OCI-LY1 (cell line): ENCODE measurements at regions not wholly inside any gene's neighbourhood (a gene's known extent, or its start where the extent isn't known, plus 50 kb on each side); places are given as distances from the start of the nearest gene placed in this dataset.

Experiments used
- EZH2 ChIP-seq: fragments of 200-600 bp; sonication (generic), shearing (Covaris generic); IDR thresholded peaks from 2 replicates; pipeline ENCODE4 v1.8.0; 2017; ENCODE audit warnings: borderline replicate concordance, mixed run types, mild to moderate bottlenecking, antibody characterized with exemption, low read length, moderate library complexity, mixed read lengths
- TF ChIP-seq, protein P1 (sequence below): fragments of 200-600 bp; sonication (generic), shearing (Covaris generic); IDR thresholded peaks from 2 replicates; pipeline ENCODE4 v1.5.1; 2017; ENCODE audit warnings: mild to moderate bottlenecking, antibody characterized with exemption, low read length, moderate library complexity, mixed read lengths

DNA sequence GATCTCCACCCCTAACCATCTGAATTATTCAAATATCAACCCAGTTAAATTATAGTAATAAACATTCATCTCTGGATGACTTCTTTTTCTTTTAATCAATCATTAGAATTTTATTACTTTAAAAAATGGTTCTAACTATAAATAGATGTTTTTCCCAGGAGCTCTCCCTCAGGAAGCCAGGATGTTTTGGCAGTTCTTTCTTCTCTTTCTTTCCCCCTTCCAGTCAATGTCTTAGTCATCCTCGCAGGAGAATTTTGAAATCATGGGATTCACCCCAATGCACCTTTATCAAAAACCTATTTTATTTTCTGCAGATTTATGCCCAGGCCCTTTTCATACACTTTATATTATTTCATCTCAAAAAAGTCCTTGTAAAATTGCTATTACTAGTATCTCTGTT lies 711.6 kb downstream of the CDH11 start:
- TF ChIP-seq, protein P1, sequence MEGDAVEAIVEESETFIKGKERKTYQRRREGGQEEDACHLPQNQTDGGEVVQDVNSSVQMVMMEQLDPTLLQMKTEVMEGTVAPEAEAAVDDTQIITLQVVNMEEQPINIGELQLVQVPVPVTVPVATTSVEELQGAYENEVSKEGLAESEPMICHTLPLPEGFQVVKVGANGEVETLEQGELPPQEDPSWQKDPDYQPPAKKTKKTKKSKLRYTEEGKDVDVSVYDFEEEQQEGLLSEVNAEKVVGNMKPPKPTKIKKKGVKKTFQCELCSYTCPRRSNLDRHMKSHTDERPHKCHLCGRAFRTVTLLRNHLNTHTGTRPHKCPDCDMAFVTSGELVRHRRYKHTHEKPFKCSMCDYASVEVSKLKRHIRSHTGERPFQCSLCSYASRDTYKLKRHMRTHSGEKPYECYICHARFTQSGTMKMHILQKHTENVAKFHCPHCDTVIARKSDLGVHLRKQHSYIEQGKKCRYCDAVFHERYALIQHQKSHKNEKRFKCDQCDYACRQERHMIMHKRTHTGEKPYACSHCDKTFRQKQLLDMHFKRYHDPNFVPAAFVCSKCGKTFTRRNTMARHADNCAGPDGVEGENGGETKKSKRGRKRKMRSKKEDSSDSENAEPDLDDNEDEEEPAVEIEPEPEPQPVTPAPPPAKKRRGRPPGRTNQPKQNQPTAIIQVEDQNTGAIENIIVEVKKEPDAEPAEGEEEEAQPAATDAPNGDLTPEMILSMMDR, result no peak
- TF ChIP-seq EZH2, result no peak
